HS-5 (cell line): ENCODE measurements at regions not wholly inside any gene's neighbourhood (a gene's known extent, or its start where the extent isn't known, plus 50 kb on each side); places are given as distances from the start of the nearest gene placed in this dataset.
A peak's percentile ranks its signal among the peaks of the same experiment; 100 is the strongest.

Experiments used
- DNase-seq: peaks from one replicate; pipeline ENCODE4 v3.0.0-alpha.2; 2012; ENCODE audit warnings: low read depth

- DNase-seq, result no peak
Measured at GRCh38 chr2:150618245-150618895, 130.9 kb upstream of the RND3 start.

GRCh38 chr2:150617351-150617978, 130.0 kb upstream of the RND3 start:
- no peak for DNase-seq

- DNase-seq, result no peak
Measured at GRCh38 chr2:150612957-150613710, 125.7 kb upstream of the RND3 start.

- no peak for DNase-seq
Measured at GRCh38 chr2:150610670-150611279, 123.3 kb upstream of the RND3 start.

GRCh38 chr2:150609831-150610582, 122.5 kb upstream of the RND3 start:
- DNase-seq, result peak; percentile 88

- DNase-seq, result no peak
Measured at GRCh38 chr2:150608341-150608740, 120.9 kb upstream of the RND3 start.

- no peak for DNase-seq
Measured at GRCh38 chr2:150607390-150607811, 119.9 kb upstream of the RND3 start.

- DNase-seq, result no peak
Measured at GRCh38 chr2:150606380-150607060, 119.1 kb upstream of the RND3 start.

GRCh38 chr2:150605664-150606063, 118.2 kb upstream of the RND3 start:
- no peak for DNase-seq

- DNase-seq, result no peak
Measured at GRCh38 chr2:150601280-150602038, 114.0 kb upstream of the RND3 start.

- no peak for DNase-seq
Measured at GRCh38 chr2:150599889-150600288, 112.4 kb upstream of the RND3 start.

- no peak for DNase-seq
Measured at GRCh38 chr2:150598383-150598782, 110.9 kb upstream of the RND3 start.

GRCh38 chr2:150595803-150596470, 108.5 kb upstream of the RND3 start:
- no peak for DNase-seq

- no peak for DNase-seq
Measured at GRCh38 chr2:150594299-150594698, 106.8 kb upstream of the RND3 start.

GRCh38 chr2:150591496-150592285, 104.2 kb upstream of the RND3 start:
- DNase-seq, result no peak

GRCh38 chr2:150589681-150590080, 102.2 kb upstream of the RND3 start:
- DNase-seq, result no peak

GRCh38 chr2:150588506-150588870, 101.0 kb upstream of the RND3 start:
- no peak for DNase-seq

- DNase-seq, result no peak
Measured at GRCh38 chr2:150587547-150588505, 100.4 kb upstream of the RND3 start.
